CD4-positive, CD25-positive, alpha-beta regulatory T cell (primary cell): ENCODE measurements at regions not wholly inside any gene's neighbourhood (a gene's known extent, or its start where the extent isn't known, plus 50 kb on each side); places are given as distances from the start of the nearest gene placed in this dataset.

Experiments
- ATAC-seq, 2 donors: fragments of 150-1000 bp; cut with Tn5 transposase; one replicate each; pipeline ENCODE4 v1.10.0; 2021; ENCODE audit warnings: low read depth in 2 of 2, moderate number of reproducible peaks in 2 of 2, moderate library complexity in 1 of 2
- DNase-seq, 3 donors: peaks; one replicate each; pipeline versions ENCODE4 v3.0.0 to v3.0.0-alpha.2; 2012 to 2022; ENCODE audit warnings: mixed read lengths in 1 of 3
- H3K27ac ChIP-seq: one replicate; pipeline ENCODE4 v1.7.0; 2013; ENCODE audit warnings: mild to moderate bottlenecking, low read length; ENCODE audit not compliant: insufficient read depth, poor library complexity, severe bottlenecking
- H3K27me3 ChIP-seq: one replicate; pipeline ENCODE4 v1.7.0; 2013; ENCODE audit warnings: low read length; ENCODE audit not compliant: control insufficient read depth, insufficient read depth
- H3K36me3 ChIP-seq: one replicate; pipeline ENCODE4 v1.7.0; 2013; ENCODE audit warnings: mild to moderate bottlenecking, low read length, moderate library complexity; ENCODE audit not compliant: control insufficient read depth, insufficient read depth
- H3K4me1 ChIP-seq: 2 replicates; pipeline ENCODE4 v1.7.0; 2013; ENCODE audit warnings: mild to moderate bottlenecking, low read length; ENCODE audit not compliant: insufficient read depth, control insufficient read depth, poor library complexity, severe bottlenecking
- H3K4me3 ChIP-seq: one replicate; pipeline ENCODE4 v1.7.0; 2013; ENCODE audit warnings: low read depth, mild to moderate bottlenecking, low read length, moderate library complexity
- H3K9me3 ChIP-seq, 2 experiments: 1 replicate in 1 of 2; 2 replicates in 1 of 2; pipeline ENCODE4 v1.7.0; 2013; ENCODE audit warnings: low read length in 2 of 2, mild to moderate bottlenecking in 1 of 2, moderate library complexity in 1 of 2; ENCODE audit not compliant: control insufficient read depth in 2 of 2
- H3K27ac Mint-ChIP-seq, 3 donors: one replicate each; pipeline ENCODE4 v1.8.0; 2020 to 2022; ENCODE audit warnings: mild to moderate bottlenecking in 3 of 3, mixed read lengths in 3 of 3, moderate library complexity in 2 of 3
- H3K27me3 Mint-ChIP-seq: one replicate; pipeline ENCODE4 v1.8.0; 2022; ENCODE audit warnings: mild to moderate bottlenecking, mixed read lengths
- H3K36me3 Mint-ChIP-seq: one replicate; pipeline ENCODE4 v1.8.0; 2020; ENCODE audit warnings: mixed read lengths
- H3K4me1 Mint-ChIP-seq, 4 donors: one replicate each; pipeline ENCODE4 v1.8.0; 2020 to 2022; ENCODE audit warnings: mixed read lengths in 4 of 4, mild to moderate bottlenecking in 1 of 4
- H3K4me3 Mint-ChIP-seq, 4 donors: one replicate each; pipeline ENCODE4 v1.8.0; 2020 to 2022; ENCODE audit warnings: mild to moderate bottlenecking in 4 of 4, mixed read lengths in 4 of 4, moderate library complexity in 3 of 4
- H3K9me3 Mint-ChIP-seq, 7 donors: one replicate each; pipeline ENCODE4 v1.8.0; 2020 to 2022; ENCODE audit warnings: mixed read lengths in 7 of 7, mild to moderate bottlenecking in 3 of 7, moderate library complexity in 2 of 7

DNA sequence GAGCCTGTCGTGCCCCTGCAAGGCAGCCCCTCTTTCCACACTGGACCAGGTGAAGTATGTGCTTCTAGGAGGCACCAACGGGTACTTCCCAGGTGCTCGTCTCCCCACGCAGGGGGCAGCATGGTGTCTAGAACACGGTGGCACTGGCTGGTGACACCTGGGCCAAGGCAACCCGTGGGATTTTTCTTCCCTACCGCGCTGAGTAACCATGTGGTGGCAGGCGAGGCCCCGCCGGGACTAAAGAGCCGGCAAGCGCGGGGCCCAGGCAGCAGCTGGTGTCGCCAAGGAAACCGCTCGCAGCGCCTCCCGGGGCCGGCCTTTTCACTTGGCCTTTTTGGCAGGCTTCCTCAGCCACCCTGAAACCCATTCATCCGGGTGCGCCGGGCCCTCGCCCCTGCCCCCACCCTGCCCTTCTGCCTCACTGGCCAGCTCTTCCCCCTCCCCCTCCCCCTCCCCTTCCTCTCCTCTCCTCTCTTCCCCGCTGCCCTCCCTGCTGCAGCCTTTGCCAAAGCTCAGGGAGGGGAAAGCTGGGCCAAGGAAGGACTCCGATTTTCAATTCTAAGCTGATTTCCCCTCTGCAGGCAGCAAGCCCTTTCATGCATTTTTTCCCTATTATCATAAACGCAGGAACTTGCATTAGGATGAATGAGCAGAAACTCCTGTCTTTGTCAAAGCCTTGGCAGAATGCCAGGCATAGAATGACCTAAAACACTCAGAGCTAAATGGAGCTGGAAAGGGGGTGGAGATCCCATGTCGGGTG lies 81.2 kb downstream of the IRF2BPL start:
- no peaks in the 10 kb centered on the region for H3K9me3 ChIP-seq
- Mint-ChIP-seq H3K4me3 (peak overlapping the region in 1 of 4 donors; percentile 63), H3K27ac (peak overlapping the region; percentile 14 to 87 (median 86)), H3K27me3 (no peaks in the 10 kb centered on the region), H3K4me1 (peaks cover 4 to 37% (median 15%) of the 10 kb centered on the region in 4 donors), H3K9me3 (no peaks in the 10 kb centered on the region), H3K36me3 (no peaks in the 10 kb centered on the region)
- H3K36me3 ChIP-seq = no peaks in the 10 kb centered on the region
- H3K4me3 ChIP-seq = no peak overlapping the region
- H3K27ac ChIP-seq = peak overlapping the region; percentile 33
- peak; percentile 86 to 89 for ATAC-seq
- H3K27me3 ChIP-seq = no peaks in the 10 kb centered on the region
- peaks cover 18% of the 10 kb centered on the region for H3K4me1 ChIP-seq
- DNase-seq = peak; percentile 58 to 84 (median 67)

DNA sequence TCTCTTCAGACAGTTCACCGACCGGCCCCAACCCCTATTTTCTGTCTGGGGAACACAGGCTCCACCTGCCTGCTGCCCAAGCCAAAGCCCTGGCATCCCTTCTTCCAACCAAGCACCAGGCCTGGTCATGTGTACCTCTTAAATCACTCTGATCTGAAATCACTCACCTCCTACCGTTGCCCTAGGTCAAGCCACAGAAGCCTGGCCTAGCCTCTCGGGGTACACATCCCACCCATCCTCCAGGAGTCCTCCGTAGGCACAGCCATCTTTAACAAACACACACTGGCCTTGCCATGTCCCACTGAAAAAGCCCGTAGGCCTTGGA lies 81.8 kb downstream of the IRF2BPL start:
- DNase-seq (no peak), ATAC-seq (no peak)
- H3K27ac ChIP-seq = peak overlapping the region; percentile 33
- no peaks in the 10 kb centered on the region for H3K36me3 Mint-ChIP-seq
- peak overlapping the region; percentile 14 to 87 (median 86) for H3K27ac Mint-ChIP-seq
- no peaks in the 10 kb centered on the region for H3K36me3 ChIP-seq
- H3K27me3 Mint-ChIP-seq = no peaks in the 10 kb centered on the region
- H3K4me1 Mint-ChIP-seq = peaks cover 4 to 36% (median 16%) of the 10 kb centered on the region in 4 donors
- no peaks in the 10 kb centered on the region for H3K9me3 Mint-ChIP-seq
- H3K4me3 Mint-ChIP-seq = peak overlapping the region in 1 of 4 donors; percentile 63
- H3K4me1 ChIP-seq = peaks cover 18% of the 10 kb centered on the region
- H3K4me3 ChIP-seq = no peak overlapping the region
- no peaks in the 10 kb centered on the region for H3K27me3 ChIP-seq
- H3K9me3 ChIP-seq = no peaks in the 10 kb centered on the region

DNA sequence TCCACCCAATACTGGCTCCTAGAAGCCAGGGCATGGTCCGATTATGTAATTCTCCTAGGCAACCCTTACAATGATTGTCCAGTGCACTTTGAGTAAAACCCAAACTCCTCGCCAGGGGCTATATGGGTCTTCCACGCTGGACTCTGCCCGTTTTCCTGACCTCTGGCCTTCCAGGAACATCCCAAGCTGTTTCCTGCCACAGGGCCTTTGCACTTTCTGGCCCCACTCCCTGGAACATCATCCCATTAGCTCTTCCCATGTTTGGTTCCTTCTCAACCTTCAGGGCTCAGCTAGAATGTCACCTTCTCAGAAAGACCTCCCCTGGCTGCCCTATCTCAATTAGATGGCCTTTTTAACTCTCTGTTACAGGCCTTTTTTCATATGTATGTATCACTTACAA lies 85.4 kb downstream of the IRF2BPL start:
- no peaks in the 10 kb centered on the region for H3K36me3 Mint-ChIP-seq
- ATAC-seq (no peak), DNase-seq (no peak)
- no peak overlapping the region for H3K27ac ChIP-seq
- no peaks in the 10 kb centered on the region for H3K36me3 ChIP-seq
- H3K4me3 Mint-ChIP-seq = no peak overlapping the region
- peak overlapping the region in 2 of 3 donors; percentile 5 to 27 for H3K27ac Mint-ChIP-seq
- peaks cover 0 to 2% (median 0%) of the 10 kb centered on the region in 7 donors for H3K9me3 Mint-ChIP-seq
- H3K27me3 ChIP-seq = no peaks in the 10 kb centered on the region
- no peaks in the 10 kb centered on the region for H3K9me3 ChIP-seq
- peaks cover 4 to 22% (median 16%) of the 10 kb centered on the region in 4 donors for H3K4me1 Mint-ChIP-seq
- H3K4me3 ChIP-seq = no peak overlapping the region
- no peaks in the 10 kb centered on the region for H3K27me3 Mint-ChIP-seq
- peaks cover 16% of the 10 kb centered on the region for H3K4me1 ChIP-seq

DNA sequence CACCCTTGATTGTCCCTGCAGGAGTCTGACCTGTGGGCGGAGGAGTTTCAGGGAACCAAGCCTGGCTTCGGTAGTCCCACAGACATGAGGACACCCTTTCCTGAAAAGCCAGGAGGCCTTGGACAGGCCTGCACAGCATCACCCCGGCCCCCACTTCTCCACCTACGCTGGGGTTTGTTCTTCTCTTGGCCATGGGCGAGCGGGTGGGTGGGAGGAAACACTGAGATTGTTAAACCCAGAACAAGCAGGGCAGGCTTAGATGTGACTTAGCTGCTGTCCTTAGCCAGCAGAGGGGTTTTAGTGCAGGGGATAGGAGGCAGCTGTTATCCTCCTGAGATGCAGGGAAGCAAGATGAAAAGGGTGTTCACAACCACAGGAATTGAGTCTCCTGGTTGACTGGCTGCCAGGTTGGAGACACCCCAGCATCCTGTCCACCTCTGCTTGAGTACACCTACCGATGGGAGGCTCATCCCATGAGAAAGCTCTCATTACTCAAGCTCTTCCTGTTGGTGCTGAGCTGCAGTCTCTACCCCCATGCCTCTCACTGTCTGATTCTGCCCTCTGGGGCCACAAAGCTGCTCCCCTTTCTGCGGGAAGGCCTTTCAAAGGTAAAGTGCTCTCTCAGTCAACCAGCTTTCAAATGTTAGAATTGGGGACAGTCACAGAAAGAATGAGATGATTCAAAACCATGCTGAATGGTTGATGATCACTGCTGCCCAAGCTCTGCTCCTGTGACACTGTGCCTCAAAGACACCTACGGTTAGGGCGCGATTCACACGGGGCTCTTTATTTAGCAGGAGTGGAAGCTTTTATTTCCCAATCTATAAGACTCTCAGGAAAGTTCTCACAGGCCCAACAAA lies 86.3 kb downstream of the IRF2BPL start:
- Histone ChIP-seq H3K27me3 (no peaks in the 10 kb centered on the region), H3K4me3 (no peak overlapping the region), H3K4me1 (peaks cover 7% of the 10 kb centered on the region), H3K27ac (no peak overlapping the region), H3K36me3 (no peaks in the 10 kb centered on the region), H3K9me3 (no peaks in the 10 kb centered on the region)
- ATAC-seq (no peak), DNase-seq (no peak)
- Mint-ChIP-seq H3K36me3 (no peaks in the 10 kb centered on the region), H3K27me3 (no peaks in the 10 kb centered on the region), H3K9me3 (peaks cover 0 to 2% (median 0%) of the 10 kb centered on the region in 7 donors), H3K4me3 (no peak overlapping the region), H3K4me1 (peaks cover 0 to 15% (median 10%) of the 10 kb centered on the region in 4 donors), H3K27ac (peak overlapping the region in 2 of 3 donors; percentile 20 to 46)

DNA sequence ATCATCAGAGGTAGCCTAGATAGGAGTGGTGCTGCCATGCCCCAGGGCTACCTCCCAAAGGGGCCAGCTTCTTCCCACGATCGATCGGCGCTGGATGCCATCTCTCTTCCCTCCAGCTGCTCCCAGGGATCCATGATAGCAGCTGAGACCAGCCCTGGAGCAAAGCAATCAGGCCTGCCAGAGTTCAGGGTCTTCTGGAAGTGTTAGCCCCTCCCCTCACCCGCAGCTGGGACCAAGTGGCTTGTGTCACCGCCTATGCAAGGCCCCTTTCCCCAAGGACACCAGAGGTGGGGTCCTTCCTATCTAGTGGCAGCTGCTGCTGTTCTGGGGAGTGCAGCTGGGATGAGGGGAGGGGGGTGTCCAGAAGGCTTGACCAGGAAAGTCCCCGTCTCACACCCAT lies 87.0 kb downstream of the IRF2BPL start:
- Mint-ChIP-seq H3K4me3 (no peak overlapping the region), H3K27ac (peak overlapping the region in 1 of 3 donors; percentile 59)

DNA sequence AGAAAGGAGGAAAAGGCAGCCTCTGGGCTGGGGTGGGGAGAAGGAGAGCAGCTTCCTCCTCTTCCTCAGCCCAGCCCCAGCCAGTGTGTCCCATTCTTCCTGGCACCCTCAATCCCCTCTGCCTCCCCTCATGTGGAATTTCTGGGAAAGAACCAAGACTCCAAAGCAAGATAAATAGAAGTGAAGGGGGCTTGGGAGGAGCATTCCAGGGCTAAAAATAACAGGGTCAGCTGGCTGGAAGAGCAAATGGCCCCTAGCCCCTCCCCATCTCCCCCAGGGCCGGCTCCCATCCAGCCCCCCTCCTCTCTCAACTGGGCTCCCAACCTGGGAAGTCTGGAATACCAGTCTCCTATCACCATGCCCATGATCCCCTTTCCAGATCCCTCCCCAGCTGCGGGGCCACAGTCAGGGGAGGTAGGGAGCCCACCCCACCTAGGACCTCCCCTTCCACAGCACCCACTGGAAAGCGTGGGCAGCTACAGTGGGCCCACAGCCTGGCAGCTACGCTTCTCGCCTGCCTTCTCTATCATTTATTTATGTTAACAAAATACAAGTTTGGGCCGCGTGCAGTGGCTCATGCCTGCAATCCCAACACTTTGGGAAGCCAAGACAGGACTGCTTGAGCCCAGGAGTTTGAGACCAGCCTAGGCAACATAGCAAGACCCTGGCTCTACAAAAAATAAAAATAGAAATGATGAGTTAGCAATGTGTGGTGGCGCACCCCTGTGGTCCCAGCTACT lies 88.3 kb downstream of the IRF2BPL start:
- H3K4me3 Mint-ChIP-seq = no peak overlapping the region
- DNase-seq (no peak), ATAC-seq (no peak)
- H3K27me3 Mint-ChIP-seq = no peaks in the 10 kb centered on the region
- Histone ChIP-seq H3K9me3 (no peaks in the 10 kb centered on the region), H3K27me3 (no peaks in the 10 kb centered on the region), H3K4me1 (no peaks in the 10 kb centered on the region), H3K4me3 (no peak overlapping the region), H3K36me3 (no peaks in the 10 kb centered on the region), H3K27ac (no peak overlapping the region)
- peaks cover 0 to 2% (median 0%) of the 10 kb centered on the region in 7 donors for H3K9me3 Mint-ChIP-seq
- peak overlapping the region in 2 of 3 donors; percentile 59 to 74 for H3K27ac Mint-ChIP-seq
- H3K4me1 Mint-ChIP-seq = peaks cover 0 to 8% (median 4%) of the 10 kb centered on the region in 4 donors
- H3K36me3 Mint-ChIP-seq = no peaks in the 10 kb centered on the region

More for the DNA sequence above, 87.0 kb downstream of the IRF2BPL start:
- Histone ChIP-seq H3K27me3 (no peaks in the 10 kb centered on the region), H3K4me3 (no peak overlapping the region), H3K9me3 (no peaks in the 10 kb centered on the region), H3K4me1 (peaks cover 1% of the 10 kb centered on the region), H3K36me3 (no peaks in the 10 kb centered on the region), H3K27ac (no peak overlapping the region)
- H3K9me3 Mint-ChIP-seq = peaks cover 0 to 2% (median 0%) of the 10 kb centered on the region in 7 donors
- DNase-seq = no peak
- peaks cover 0 to 9% (median 5%) of the 10 kb centered on the region in 4 donors for H3K4me1 Mint-ChIP-seq
- ATAC-seq = no peak
- no peaks in the 10 kb centered on the region for H3K27me3 Mint-ChIP-seq
- no peaks in the 10 kb centered on the region for H3K36me3 Mint-ChIP-seq

DNA sequence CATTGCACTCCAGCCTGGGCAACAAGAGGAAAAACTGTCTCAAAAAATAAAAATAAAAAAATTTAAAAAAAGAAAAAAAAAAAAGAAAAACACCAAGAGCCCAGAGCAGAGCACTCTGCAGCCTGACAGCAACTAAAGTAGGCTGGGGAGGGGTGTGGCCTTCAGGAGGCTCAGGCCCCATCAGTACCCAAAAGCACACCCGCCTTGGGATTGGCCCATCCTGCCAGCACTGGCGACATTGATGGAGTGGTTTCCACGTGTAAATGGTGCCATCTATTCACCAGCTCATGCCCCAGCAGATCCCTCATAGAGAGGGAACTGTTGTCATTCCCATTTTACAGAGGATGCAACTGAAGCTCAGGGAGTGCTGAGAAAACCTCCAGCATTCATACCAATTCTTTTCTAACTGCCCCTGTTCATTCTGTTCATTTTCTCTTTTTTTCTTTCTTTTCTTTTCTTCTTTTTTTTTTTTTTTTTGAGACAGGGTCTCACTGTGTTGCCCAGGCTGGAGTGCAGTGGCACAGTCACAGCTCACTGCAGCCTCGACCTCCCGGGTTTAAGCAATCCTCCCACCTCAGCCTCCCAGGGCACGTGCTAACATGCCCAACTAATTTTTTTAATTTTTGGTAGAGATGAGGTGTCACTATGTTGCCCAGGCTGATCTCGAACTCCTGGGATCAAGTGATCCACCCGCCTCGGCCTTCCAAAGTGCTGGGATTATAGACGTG lies 89.3 kb downstream of the IRF2BPL start:
- no peak overlapping the region for H3K27ac ChIP-seq
- H3K36me3 ChIP-seq = no peaks in the 10 kb centered on the region
- no peaks in the 10 kb centered on the region for H3K4me1 ChIP-seq
- no peak for ATAC-seq
- H3K27me3 ChIP-seq = no peaks in the 10 kb centered on the region
- Mint-ChIP-seq H3K9me3 (peaks cover 0 to 2% (median 0%) of the 10 kb centered on the region in 7 donors), H3K27me3 (no peaks in the 10 kb centered on the region), H3K27ac (peak overlapping the region in 1 of 3 donors; percentile 32), H3K4me1 (peaks cover 0 to 11% (median 6%) of the 10 kb centered on the region in 4 donors), H3K4me3 (no peak overlapping the region), H3K36me3 (no peaks in the 10 kb centered on the region)
- H3K9me3 ChIP-seq = no peaks in the 10 kb centered on the region
- no peak for DNase-seq
- no peak overlapping the region for H3K4me3 ChIP-seq
